ENCODE measurements at regions not wholly inside any gene's neighbourhood (a gene's known extent, or its start where the extent isn't known, plus 50 kb on each side); places are given as distances from the start of the nearest gene placed in this dataset.

GRCh38 chr12:17357396-17357795 lies 732.6 kb downstream of the RERGL start:
- H3K9ac ChIP-seq (ENCODE audit: low read length) = no peak overlapping the region
- no peak overlapping the region for H4K5ac ChIP-seq (ENCODE audit: low read length)
- no peak overlapping the region for H2BK5ac ChIP-seq (ENCODE audit: low read length)
- H4K8ac ChIP-seq (ENCODE audit: low read depth, low read length) = no peak overlapping the region
- no peak overlapping the region for H3K23ac ChIP-seq (ENCODE audit: low read length)
- no peaks in the 10 kb centered on the region for H3K36me3 ChIP-seq (ENCODE audit: control insufficient read depth, insufficient read depth, low read length)
- no CpG with 5 or more reads among the region's 1 CpG for WGBS (ENCODE audit: extremely low coverage, insufficient coverage, low lambda C conversion rate)
- H2BK120ac ChIP-seq (ENCODE audit: low read depth, low read length) = no peak overlapping the region
- no peak overlapping the region for H3K4ac ChIP-seq (ENCODE audit: low read depth, low read length)
- no peak overlapping the region for H3K4me3 ChIP-seq (ENCODE audit: low read length)
- H2AK5ac ChIP-seq (ENCODE audit: low read length) = no peak overlapping the region
- no peaks in the 10 kb centered on the region for H3K79me2 ChIP-seq (ENCODE audit: control insufficient read depth, insufficient read depth, low read length)
- no peak overlapping the region for H3K27ac ChIP-seq (ENCODE audit: low read depth, low read length)
- H3K4me1 ChIP-seq (ENCODE audit: control insufficient read depth, low read depth, low read length) = no peaks in the 10 kb centered on the region
- H2BK15ac ChIP-seq (replicated peaks; ENCODE audit: low read depth) = no peak overlapping the region
- H3K18ac ChIP-seq (ENCODE audit: low read length) = no peak overlapping the region
- no peak overlapping the region for H3K56ac ChIP-seq (ENCODE audit: low read length)
- no peaks in the 10 kb centered on the region for H3K27me3 ChIP-seq (ENCODE audit: insufficient read depth, low read length, poor library complexity)
- no peak overlapping the region for H3K4me2 ChIP-seq (ENCODE audit: low read length)
- no peaks in the 10 kb centered on the region for H3K79me1 ChIP-seq (ENCODE audit: low read length)
- no peak for DNase-seq

GRCh38 chr12:17352164-17352563 lies 737.8 kb downstream of the RERGL start:
- no peak overlapping the region for H4K8ac ChIP-seq (ENCODE audit: low read depth, low read length)
- no CpG with 5 or more reads among the region's 1 CpG for WGBS (ENCODE audit: extremely low coverage, insufficient coverage, low lambda C conversion rate)
- no peaks in the 10 kb centered on the region for H3K36me3 ChIP-seq (ENCODE audit: control insufficient read depth, insufficient read depth, low read length)
- no peaks in the 10 kb centered on the region for H3K4me1 ChIP-seq (ENCODE audit: control insufficient read depth, low read depth, low read length)
- no peak overlapping the region for H4K5ac ChIP-seq (ENCODE audit: low read length)
- no peak overlapping the region for H3K56ac ChIP-seq (ENCODE audit: low read length)
- no peaks in the 10 kb centered on the region for H3K27me3 ChIP-seq (ENCODE audit: insufficient read depth, low read length, poor library complexity)
- no peak overlapping the region for H2BK120ac ChIP-seq (ENCODE audit: low read depth, low read length)
- H3K9ac ChIP-seq (ENCODE audit: low read length) = no peak overlapping the region
- no peak overlapping the region for H3K27ac ChIP-seq (ENCODE audit: low read depth, low read length)
- no peaks in the 10 kb centered on the region for H3K79me1 ChIP-seq (ENCODE audit: low read length)
- H3K79me2 ChIP-seq (ENCODE audit: control insufficient read depth, insufficient read depth, low read length) = no peaks in the 10 kb centered on the region
- DNase-seq = peak; percentile 36
- no peak overlapping the region for H2BK5ac ChIP-seq (ENCODE audit: low read length)
- no peak overlapping the region for H3K4me2 ChIP-seq (ENCODE audit: low read length)
- H3K4me3 ChIP-seq (ENCODE audit: low read length) = no peak overlapping the region
- H3K23ac ChIP-seq (ENCODE audit: low read length) = no peak overlapping the region
- no peak overlapping the region for H2BK15ac ChIP-seq (replicated peaks; ENCODE audit: low read depth)
- no peak overlapping the region for H2AK5ac ChIP-seq (ENCODE audit: low read length)
- H3K4ac ChIP-seq (ENCODE audit: low read depth, low read length) = no peak overlapping the region
- H3K18ac ChIP-seq (ENCODE audit: low read length) = no peak overlapping the region

GRCh38 chr12:17348311-17348710 lies 741.7 kb downstream of the RERGL start:
- Histone ChIP-seq H3K18ac (ENCODE audit: low read length) (no peak overlapping the region), H4K8ac (ENCODE audit: low read depth, low read length) (no peak overlapping the region), H3K4me1 (ENCODE audit: control insufficient read depth, low read depth, low read length) (no peaks in the 10 kb centered on the region), H3K27me3 (ENCODE audit: insufficient read depth, low read length, poor library complexity) (no peaks in the 10 kb centered on the region), H3K27ac (ENCODE audit: low read depth, low read length) (no peak overlapping the region), H3K4me2 (ENCODE audit: low read length) (no peak overlapping the region), H3K9ac (ENCODE audit: low read length) (no peak overlapping the region), H2BK5ac (ENCODE audit: low read length) (no peak overlapping the region), H3K4ac (ENCODE audit: low read depth, low read length) (no peak overlapping the region), H2AK5ac (ENCODE audit: low read length) (no peak overlapping the region), H3K56ac (ENCODE audit: low read length) (no peak overlapping the region), H2BK15ac (replicated peaks; ENCODE audit: low read depth) (no peak overlapping the region), H3K79me1 (ENCODE audit: low read length) (no peaks in the 10 kb centered on the region), H4K5ac (ENCODE audit: low read length) (no peak overlapping the region), H2BK120ac (ENCODE audit: low read depth, low read length) (no peak overlapping the region), H3K23ac (ENCODE audit: low read length) (no peak overlapping the region), H3K36me3 (ENCODE audit: control insufficient read depth, insufficient read depth, low read length) (no peaks in the 10 kb centered on the region), H3K4me3 (ENCODE audit: low read length) (no peak overlapping the region), H3K79me2 (ENCODE audit: control insufficient read depth, insufficient read depth, low read length) (no peaks in the 10 kb centered on the region)
- DNase-seq = no peak

- Histone ChIP-seq H3K56ac (ENCODE audit: low read length) (no peak overlapping the region), H3K4me1 (ENCODE audit: control insufficient read depth, low read depth, low read length) (no peaks in the 10 kb centered on the region), H2BK15ac (replicated peaks; ENCODE audit: low read depth) (no peak overlapping the region), H4K5ac (ENCODE audit: low read length) (no peak overlapping the region), H3K4me3 (ENCODE audit: low read length) (no peak overlapping the region), H3K18ac (ENCODE audit: low read length) (no peak overlapping the region), H3K4me2 (ENCODE audit: low read length) (no peak overlapping the region), H3K27me3 (ENCODE audit: insufficient read depth, low read length, poor library complexity) (no peaks in the 10 kb centered on the region), H3K79me1 (ENCODE audit: low read length) (no peaks in the 10 kb centered on the region), H2AK5ac (ENCODE audit: low read length) (no peak overlapping the region), H2BK5ac (ENCODE audit: low read length) (no peak overlapping the region), H3K36me3 (ENCODE audit: control insufficient read depth, insufficient read depth, low read length) (no peaks in the 10 kb centered on the region), H4K8ac (ENCODE audit: low read depth, low read length) (no peak overlapping the region), H3K9ac (ENCODE audit: low read length) (no peak overlapping the region), H3K23ac (ENCODE audit: low read length) (no peak overlapping the region), H3K4ac (ENCODE audit: low read depth, low read length) (no peak overlapping the region), H3K27ac (ENCODE audit: low read depth, low read length) (no peak overlapping the region), H2BK120ac (ENCODE audit: low read depth, low read length) (no peak overlapping the region), H3K79me2 (ENCODE audit: control insufficient read depth, insufficient read depth, low read length) (no peaks in the 10 kb centered on the region)
- WGBS (ENCODE audit: extremely low coverage, insufficient coverage, low lambda C conversion rate) = no CpG with 5 or more reads among the region's 1 CpG
- DNase-seq = no peak
Observed at GRCh38 chr12:17344649-17345048, 738.7 kb upstream of the LMO3 start.

GRCh38 chr12:17342381-17342961 lies 736.5 kb upstream of the LMO3 start:
- H3K79me1 ChIP-seq (ENCODE audit: low read length) = no peaks in the 10 kb centered on the region
- no peak overlapping the region for H2BK15ac ChIP-seq (replicated peaks; ENCODE audit: low read depth)
- no peak overlapping the region for H3K18ac ChIP-seq (ENCODE audit: low read length)
- H3K4me3 ChIP-seq (ENCODE audit: low read length) = no peak overlapping the region
- no peak overlapping the region for H3K27ac ChIP-seq (ENCODE audit: low read depth, low read length)
- H3K36me3 ChIP-seq (ENCODE audit: control insufficient read depth, insufficient read depth, low read length) = no peaks in the 10 kb centered on the region
- no CpG with 5 or more reads among the region's 1 CpG for WGBS (ENCODE audit: extremely low coverage, insufficient coverage, low lambda C conversion rate)
- H4K5ac ChIP-seq (ENCODE audit: low read length) = no peak overlapping the region
- no peak overlapping the region for H3K4ac ChIP-seq (ENCODE audit: low read depth, low read length)
- no peak overlapping the region for H2AK5ac ChIP-seq (ENCODE audit: low read length)
- H3K4me1 ChIP-seq (ENCODE audit: control insufficient read depth, low read depth, low read length) = no peaks in the 10 kb centered on the region
- no peak overlapping the region for H3K56ac ChIP-seq (ENCODE audit: low read length)
- no peak overlapping the region for H2BK120ac ChIP-seq (ENCODE audit: low read depth, low read length)
- peak; percentile 67 for DNase-seq
- H3K4me2 ChIP-seq (ENCODE audit: low read length) = no peak overlapping the region
- H3K79me2 ChIP-seq (ENCODE audit: control insufficient read depth, insufficient read depth, low read length) = no peaks in the 10 kb centered on the region
- no peaks in the 10 kb centered on the region for H3K27me3 ChIP-seq (ENCODE audit: insufficient read depth, low read length, poor library complexity)
- H3K9ac ChIP-seq (ENCODE audit: low read length) = no peak overlapping the region
- H2BK5ac ChIP-seq (ENCODE audit: low read length) = no peak overlapping the region
- H3K23ac ChIP-seq (ENCODE audit: low read length) = no peak overlapping the region
- H4K8ac ChIP-seq (ENCODE audit: low read depth, low read length) = no peak overlapping the region

- H3K18ac ChIP-seq (ENCODE audit: low read length) = no peak overlapping the region
- H4K5ac ChIP-seq (ENCODE audit: low read length) = no peak overlapping the region
- H3K4me2 ChIP-seq (ENCODE audit: low read length) = no peak overlapping the region
- H3K4me3 ChIP-seq (ENCODE audit: low read length) = no peak overlapping the region
- H2BK5ac ChIP-seq (ENCODE audit: low read length) = no peak overlapping the region
- H3K36me3 ChIP-seq (ENCODE audit: control insufficient read depth, insufficient read depth, low read length) = no peaks in the 10 kb centered on the region
- H3K4ac ChIP-seq (ENCODE audit: low read depth, low read length) = no peak overlapping the region
- H3K4me1 ChIP-seq (ENCODE audit: control insufficient read depth, low read depth, low read length) = no peaks in the 10 kb centered on the region
- no peak overlapping the region for H4K8ac ChIP-seq (ENCODE audit: low read depth, low read length)
- H3K27me3 ChIP-seq (ENCODE audit: insufficient read depth, low read length, poor library complexity) = no peaks in the 10 kb centered on the region
- WGBS (ENCODE audit: extremely low coverage, insufficient coverage, low lambda C conversion rate) = no CpG with 5 or more reads among the region's 3 CpGs
- no peak overlapping the region for H3K23ac ChIP-seq (ENCODE audit: low read length)
- H3K56ac ChIP-seq (ENCODE audit: low read length) = no peak overlapping the region
- no peak overlapping the region for H2BK15ac ChIP-seq (replicated peaks; ENCODE audit: low read depth)
- no peak overlapping the region for H2AK5ac ChIP-seq (ENCODE audit: low read length)
- no peaks in the 10 kb centered on the region for H3K79me1 ChIP-seq (ENCODE audit: low read length)
- DNase-seq = no peak
- H3K27ac ChIP-seq (ENCODE audit: low read depth, low read length) = no peak overlapping the region
- no peaks in the 10 kb centered on the region for H3K79me2 ChIP-seq (ENCODE audit: control insufficient read depth, insufficient read depth, low read length)
- H2BK120ac ChIP-seq (ENCODE audit: low read depth, low read length) = no peak overlapping the region
- H3K9ac ChIP-seq (ENCODE audit: low read length) = no peak overlapping the region
Observed at GRCh38 chr12:17335487-17335886, 729.5 kb upstream of the LMO3 start.
